HG03066 (cell line): ENCODE measurements at regions not wholly inside any gene's neighbourhood (a gene's known extent, or its start where the extent isn't known, plus 50 kb on each side); places are given as distances from the start of the nearest gene placed in this dataset.
A peak's percentile ranks its signal among the peaks of the same experiment; 100 is the strongest.

Source experiments
- ATAC-seq: cut with Tn5 transposase; IDR thresholded peaks from one replicate; pipeline ENCODE4 v1.9.1; 2021; ENCODE audit warnings: low read depth; ENCODE audit not compliant: unreplicated experiment

DNA sequence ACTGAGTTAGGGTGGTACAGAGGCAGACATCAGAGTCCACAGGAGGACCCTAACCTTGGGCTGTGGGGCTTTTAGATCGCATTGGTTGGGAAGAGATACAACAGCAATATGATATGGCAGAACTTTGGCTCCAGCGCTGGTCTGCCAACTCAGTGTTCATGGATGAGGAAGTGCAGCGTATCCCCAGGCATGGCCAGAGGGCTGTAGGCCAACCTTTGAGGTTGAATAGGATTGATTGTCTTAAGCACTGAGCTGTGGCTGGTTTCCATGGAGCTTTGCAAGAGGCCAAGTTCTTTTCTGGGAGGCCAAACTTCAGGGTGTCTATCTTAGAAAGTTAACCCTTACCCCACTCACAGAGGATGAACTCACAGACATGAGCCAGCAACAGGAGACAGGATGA lies 144.1 kb upstream of the TMTC4 start:
- no peak for ATAC-seq

DNA sequence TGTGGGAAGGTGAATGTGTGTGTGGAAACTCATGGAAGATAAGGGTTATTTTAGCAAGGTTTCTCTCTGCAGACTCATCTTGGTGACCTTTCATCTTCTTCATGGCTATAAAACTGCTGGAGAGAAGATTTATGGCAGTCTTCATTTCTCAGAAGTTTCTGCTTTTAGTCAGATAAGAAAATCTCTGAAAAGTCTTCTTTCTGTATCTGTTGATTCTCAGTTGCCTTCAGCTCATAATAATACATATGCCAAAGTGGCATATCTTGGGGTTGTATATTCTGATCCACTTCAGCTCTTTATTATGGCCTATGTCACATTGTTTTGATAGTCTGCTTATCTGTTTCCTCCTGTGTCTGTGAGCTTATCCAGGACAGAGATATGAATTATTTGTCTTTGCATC lies 143.3 kb upstream of the TMTC4 start:
- ATAC-seq = no peak

DNA sequence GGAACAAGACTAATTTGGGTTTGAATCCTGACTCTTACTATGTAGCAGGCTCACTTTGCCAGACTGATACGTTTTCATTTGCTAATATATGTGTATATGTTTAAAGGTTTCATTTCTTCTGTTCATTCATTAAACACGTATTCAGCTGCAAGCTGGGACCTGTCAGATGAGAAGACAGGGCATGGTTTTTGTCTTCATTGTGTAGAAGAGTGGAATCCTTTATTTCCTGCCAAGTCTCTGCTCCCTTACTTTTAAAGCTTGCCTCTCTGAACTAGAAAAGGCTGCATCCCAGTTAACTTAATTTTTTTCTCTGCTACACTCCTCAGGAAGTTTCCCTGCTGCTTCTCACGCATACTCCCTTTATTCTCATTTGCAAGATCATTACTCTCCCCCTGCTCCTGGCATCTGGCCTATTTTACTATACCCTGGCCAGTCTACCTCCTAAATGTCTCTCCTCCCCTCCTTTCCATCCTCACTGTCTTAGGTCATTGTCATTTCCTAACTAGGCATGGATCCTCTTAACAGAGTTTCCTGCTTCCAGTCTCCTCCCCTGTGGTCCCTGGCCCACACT lies 141.0 kb upstream of the TMTC4 start:
- ATAC-seq = no peak

GRCh38 chr13:100812982-100813584 lies 138.5 kb upstream of the TMTC4 start:
- ATAC-seq = no peak

DNA sequence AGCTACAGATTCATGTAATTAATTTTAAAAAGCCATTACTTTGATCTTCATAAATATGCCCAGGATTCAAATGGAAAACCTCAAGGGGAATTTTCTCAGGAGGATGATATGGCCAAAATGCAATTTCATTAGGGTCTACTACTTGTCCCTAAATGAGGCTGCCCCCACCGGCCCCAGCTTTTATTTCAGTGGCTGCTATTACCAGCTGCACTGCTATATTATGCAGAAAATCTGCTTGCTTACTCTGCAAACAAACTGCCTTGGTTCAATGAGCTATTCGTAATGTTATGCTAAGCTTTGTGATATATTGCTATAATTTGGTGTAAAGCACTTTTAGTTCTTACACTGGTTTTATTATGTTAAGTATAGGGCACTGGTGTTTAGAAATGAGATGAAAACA lies 137.3 kb upstream of the TMTC4 start:
- no peak for ATAC-seq

DNA sequence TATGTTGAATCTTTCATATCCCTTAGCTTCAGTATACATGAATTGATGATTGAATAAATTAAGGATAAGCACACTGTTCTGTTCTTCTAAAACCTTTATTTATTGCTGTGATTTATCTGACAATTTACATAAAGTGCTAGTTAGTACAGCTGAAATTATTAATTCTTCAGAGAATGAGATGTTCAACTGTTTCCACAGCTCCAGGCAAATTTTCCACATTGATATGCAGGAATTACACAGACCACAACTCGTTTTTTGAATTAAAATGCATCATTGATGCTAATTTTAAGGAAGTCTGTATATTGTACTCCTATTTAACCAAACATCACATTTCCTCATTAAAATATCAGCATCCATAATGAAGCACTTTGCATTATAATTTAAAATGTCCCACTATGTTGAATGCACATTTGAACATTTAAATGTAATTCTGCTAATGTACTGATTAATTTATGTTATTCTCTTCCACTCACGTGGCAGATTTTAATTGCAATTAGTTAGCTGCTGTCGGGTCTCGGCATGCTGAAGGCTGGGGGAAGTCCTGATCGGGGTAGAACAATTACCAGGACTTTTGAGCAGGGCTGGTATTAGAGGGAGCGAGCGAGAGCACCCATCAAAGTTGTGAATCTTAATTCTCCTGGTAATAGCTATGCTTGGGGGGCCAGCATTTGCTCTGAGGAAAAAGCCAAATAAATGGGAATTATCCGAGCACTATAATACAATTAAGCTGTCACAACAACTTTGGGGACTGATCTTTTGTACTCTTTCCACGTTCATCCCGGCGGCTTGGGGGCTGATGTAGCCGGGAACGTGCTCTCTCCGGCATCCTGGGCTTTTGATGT lies 136.7 kb upstream of the TMTC4 start:
- ATAC-seq = no peak

- ATAC-seq = no peak
Observed at GRCh38 chr13:100810481-100810880, 135.9 kb upstream of the TMTC4 start.

- ATAC-seq = no peak
Observed at GRCh38 chr13:100809856-100810255, 135.3 kb upstream of the TMTC4 start.

DNA sequence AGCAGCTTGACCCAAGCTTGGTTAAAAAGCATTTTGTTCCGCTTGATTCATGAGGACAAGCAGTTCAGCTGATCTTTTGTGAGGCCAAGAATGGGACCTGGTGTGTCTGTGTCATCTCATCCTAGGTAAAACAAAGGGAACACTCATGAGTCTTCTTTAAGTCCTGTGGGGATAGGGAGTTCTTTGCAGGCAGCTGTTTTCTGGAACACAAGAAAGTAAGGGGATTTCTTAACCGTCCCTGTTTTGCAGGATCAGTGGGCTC lies 134.5 kb upstream of the TMTC4 start:
- no peak for ATAC-seq

DNA sequence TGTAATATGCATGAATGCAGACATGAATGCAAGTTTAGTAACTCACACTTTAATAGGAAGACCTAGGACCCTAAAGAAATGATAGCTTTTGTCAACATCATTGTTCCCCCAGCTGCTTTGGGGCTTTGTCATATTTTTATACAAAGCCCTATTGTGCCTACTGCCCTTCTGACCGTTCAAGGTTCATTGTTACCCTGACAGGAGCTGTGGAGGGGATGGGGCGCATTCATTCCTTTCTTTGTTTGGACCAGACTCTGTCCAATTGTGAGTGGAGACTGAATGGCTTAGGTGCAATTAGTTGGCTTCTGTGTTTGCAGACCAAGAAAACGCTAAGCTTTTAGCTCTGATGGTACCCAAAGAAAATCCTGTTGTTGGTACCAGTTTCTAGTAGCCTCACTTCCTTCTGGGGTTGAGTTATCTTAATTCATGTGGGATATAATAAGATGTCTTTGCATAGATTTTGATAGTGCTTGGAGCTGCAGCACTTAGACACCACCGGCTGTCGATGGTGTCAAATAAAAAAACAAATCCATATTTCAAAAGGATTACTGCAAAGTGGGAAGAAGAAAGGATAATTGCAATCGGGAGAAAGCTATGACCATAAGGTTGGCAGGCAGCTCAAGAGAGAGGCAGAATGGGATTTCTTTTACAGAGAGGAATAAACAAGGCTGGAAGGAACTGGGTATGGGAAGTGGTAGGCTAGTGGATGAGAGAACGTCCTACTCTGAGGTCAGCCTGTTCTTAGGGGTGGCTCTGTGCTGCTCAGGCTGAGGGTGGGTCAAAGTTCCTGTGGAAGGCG lies 133.9 kb upstream of the TMTC4 start:
- no peak for ATAC-seq

- ATAC-seq = no peak
Observed at GRCh38 chr13:100803091-100803490, 128.5 kb upstream of the TMTC4 start.

DNA sequence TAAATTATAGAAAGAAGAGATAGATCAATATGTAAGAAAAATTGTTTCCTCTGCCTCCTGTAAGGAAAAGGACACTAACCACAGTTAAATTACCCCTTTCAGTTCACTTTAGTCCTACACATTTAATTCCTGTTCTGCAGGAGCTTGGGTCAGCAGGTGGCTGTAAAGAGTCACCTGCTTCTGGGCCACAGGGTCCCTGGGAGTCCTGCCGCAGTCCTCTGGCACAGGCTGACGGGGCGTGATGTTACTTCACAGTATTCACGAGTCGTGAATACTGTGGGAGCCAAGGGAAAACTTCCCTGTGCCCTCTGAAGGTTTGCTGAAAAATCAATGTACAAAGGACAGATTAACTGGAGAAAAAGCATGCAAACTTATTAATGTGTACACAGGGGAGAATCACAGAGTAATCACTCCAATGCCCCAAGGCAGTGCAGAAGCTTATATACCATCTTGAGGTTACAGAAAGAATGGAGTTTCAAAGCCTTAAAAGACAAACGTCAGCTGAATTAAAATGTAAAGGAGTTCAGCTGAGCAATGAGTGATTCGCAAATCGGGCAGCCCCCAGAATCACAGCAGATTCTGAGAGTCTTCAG lies 125.8 kb upstream of the TMTC4 start:
- no peak for ATAC-seq

GRCh38 chr13:100798739-100799361 lies 124.3 kb upstream of the TMTC4 start:
- ATAC-seq = no peak

GRCh38 chr13:100797921-100798320 lies 123.3 kb upstream of the TMTC4 start:
- ATAC-seq = no peak

- no peak for ATAC-seq
Observed at GRCh38 chr13:100796463-100796862, 121.9 kb upstream of the TMTC4 start.

DNA sequence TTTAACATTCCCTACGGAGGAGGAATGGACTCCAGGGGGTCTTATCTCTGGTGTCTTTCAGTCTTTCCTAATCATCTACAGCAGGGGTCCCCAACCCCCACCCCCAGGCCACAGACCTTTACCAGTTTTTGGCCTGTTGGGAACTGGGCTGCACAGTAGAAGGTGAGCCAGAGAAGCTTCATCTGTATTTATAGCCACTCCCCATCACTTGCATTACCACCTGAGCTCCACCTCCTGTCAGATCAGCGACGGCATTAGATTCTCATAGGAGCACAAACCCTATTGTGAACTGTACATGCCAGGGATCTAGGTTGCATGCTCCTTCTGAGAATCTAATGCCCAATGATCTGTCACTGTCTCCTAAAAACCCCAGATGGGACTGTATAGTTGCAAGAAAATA lies 120.0 kb upstream of the TMTC4 start:
- ATAC-seq = no peak

- ATAC-seq = no peak
Observed at GRCh38 chr13:100790405-100790804, 115.8 kb upstream of the TMTC4 start.

DNA sequence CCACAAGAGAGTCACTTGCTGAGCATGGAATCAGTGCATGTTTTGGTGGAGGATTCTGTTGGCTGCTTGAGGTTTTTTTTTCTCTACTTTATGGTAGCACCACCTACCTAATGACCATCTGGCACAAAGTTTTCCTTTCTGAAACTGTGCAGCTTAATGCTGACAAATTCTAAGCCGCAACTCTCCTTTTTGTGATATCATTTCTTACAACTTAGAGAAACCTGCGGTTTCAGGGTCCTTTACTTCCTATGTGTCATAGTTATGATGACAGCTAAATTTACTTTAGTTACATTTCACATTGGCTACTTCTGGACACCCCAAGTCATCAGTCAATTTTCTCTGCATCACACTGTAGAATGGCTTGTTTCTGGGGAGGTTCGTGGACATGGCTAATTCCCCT lies 115.4 kb upstream of the TMTC4 start:
- ATAC-seq = peak; percentile 94

GRCh38 chr13:100789481-100789880 lies 114.9 kb upstream of the TMTC4 start:
- peak; percentile 7 for ATAC-seq

DNA sequence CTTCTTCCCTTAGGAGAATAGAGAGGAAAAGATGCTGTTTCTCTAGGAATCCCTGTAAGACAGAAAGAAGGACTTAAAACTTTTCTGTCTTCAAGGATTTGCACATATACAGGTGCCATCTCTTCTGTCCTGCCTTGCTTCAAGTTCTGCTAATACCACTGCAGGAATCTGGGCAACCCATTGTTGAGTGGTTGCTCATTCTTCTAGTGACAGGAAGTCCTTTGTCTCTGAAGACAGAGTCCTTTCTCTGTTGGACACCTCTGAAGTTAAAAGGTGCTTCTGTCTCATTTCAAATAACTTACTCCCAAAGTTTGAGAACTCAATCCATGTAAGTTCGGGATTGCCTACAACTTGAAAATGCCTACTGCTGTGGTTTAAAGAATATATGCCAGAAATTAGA lies 114.4 kb upstream of the TMTC4 start:
- ATAC-seq = no peak

DNA sequence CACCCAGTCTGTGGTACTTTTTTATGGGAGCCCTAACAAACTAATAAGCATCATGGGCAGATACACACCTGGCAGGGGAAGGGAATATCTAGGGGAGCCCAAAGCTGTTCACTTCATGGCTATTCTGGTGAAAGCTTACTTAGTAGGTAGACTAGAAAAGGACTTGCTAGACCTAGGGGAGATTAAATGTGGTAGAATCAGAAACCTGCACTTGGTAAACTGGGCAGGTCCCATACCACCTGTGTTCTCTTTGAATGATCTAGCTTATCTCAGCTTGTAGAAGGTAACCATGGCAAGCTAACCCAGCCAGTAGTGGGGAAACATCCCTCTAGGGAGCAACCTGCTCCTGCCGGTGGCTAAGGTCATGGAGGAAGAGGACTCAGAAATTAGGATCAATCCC lies 113.9 kb upstream of the TMTC4 start:
- no peak for ATAC-seq
